Astrocyte (in vitro differentiated cells and primary cell): ENCODE measurements at regions not wholly inside any gene's neighbourhood (a gene's known extent, or its start where the extent isn't known, plus 50 kb on each side); places are given as distances from the start of the nearest gene placed in this dataset.

Source experiments
- DNase-seq: peaks from one replicate; pipeline ENCODE4 v3.0.0-alpha.2; 2010; ENCODE audit warnings: low read depth
- FAIRE-seq: peaks from 2 replicates; lab custom pipeline; 2011; peaks lifted over from hg19 to GRCh38; lab: Jason Lieb, UNC
- H2AFZ ChIP-seq: 2 replicates; pipeline ENCODE4 v1.6.0; 2012; ENCODE audit warnings: low read depth, low read length, inconsistent platforms
- H3K27ac ChIP-seq: 2 replicates; pipeline ENCODE4 v1.5.1; 2011; ENCODE audit warnings: low read depth, low read length, inconsistent platforms
- H3K27me3 ChIP-seq: 2 replicates; pipeline ENCODE4 v1.6.0; 2011; ENCODE audit warnings: low read length, inconsistent platforms; ENCODE audit not compliant: insufficient read depth
- H3K36me3 ChIP-seq: 2 replicates; pipeline ENCODE4 v1.5.1; 2011; ENCODE audit warnings: low read length, inconsistent platforms; ENCODE audit not compliant: insufficient read depth
- H3K4me1 ChIP-seq: 2 replicates; pipeline ENCODE4 v1.5.1; 2011; ENCODE audit warnings: low read length, inconsistent platforms; ENCODE audit not compliant: insufficient read depth
- H3K4me2 ChIP-seq: 2 replicates; pipeline ENCODE4 v1.6.0; 2012; ENCODE audit warnings: low read length, inconsistent platforms
- H3K4me3 ChIP-seq: 2 replicates; pipeline ENCODE4 v1.5.1; 2011; ENCODE audit warnings: low read depth, mild to moderate bottlenecking, low read length, inconsistent platforms; ENCODE audit not compliant: insufficient read depth
- H3K79me2 ChIP-seq: 2 replicates; pipeline ENCODE4 v1.6.0; 2012; ENCODE audit warnings: mild to moderate bottlenecking, low read length, inconsistent platforms; ENCODE audit not compliant: insufficient read depth
- H3K9ac ChIP-seq: 2 replicates; pipeline ENCODE4 v1.6.0; 2012; ENCODE audit warnings: mild to moderate bottlenecking, low read length, inconsistent platforms
- H3K9me3 ChIP-seq: 2 replicates; pipeline ENCODE4 v1.5.1; 2012; ENCODE audit warnings: low read depth, mild to moderate bottlenecking, low read length, inconsistent platforms; ENCODE audit not compliant: insufficient read depth
- H4K20me1 ChIP-seq: 2 replicates; pipeline ENCODE4 v1.6.0; 2012; ENCODE audit warnings: low read length, inconsistent platforms; ENCODE audit not compliant: insufficient read depth
- H3K27ac Mint-ChIP-seq: one replicate; pipeline ENCODE4 v1.8.0; 2021; ENCODE audit warnings: mild to moderate bottlenecking, mixed read lengths; ENCODE audit not compliant: unreplicated experiment
- H3K27me3 Mint-ChIP-seq: one replicate; pipeline ENCODE4 v1.8.0; 2021; ENCODE audit warnings: low read depth, mixed read lengths; ENCODE audit not compliant: unreplicated experiment
- H3K36me3 Mint-ChIP-seq: one replicate; pipeline ENCODE4 v1.8.0; 2021; ENCODE audit warnings: low read depth, mixed read lengths; ENCODE audit not compliant: unreplicated experiment
- H3K4me1 Mint-ChIP-seq: one replicate; pipeline ENCODE4 v1.8.0; 2021; ENCODE audit warnings: low read depth, mixed read lengths; ENCODE audit not compliant: unreplicated experiment
- H3K4me3 Mint-ChIP-seq: one replicate; pipeline ENCODE4 v1.8.0; 2021; ENCODE audit warnings: mild to moderate bottlenecking, moderate library complexity, mixed read lengths; ENCODE audit not compliant: unreplicated experiment
- H3K9me3 Mint-ChIP-seq: one replicate; pipeline ENCODE4 v1.8.0; 2021; ENCODE audit warnings: mild to moderate bottlenecking, mixed read lengths; ENCODE audit not compliant: unreplicated experiment
- CTCF ChIP-seq: IDR thresholded peaks from 2 replicates; pipeline ENCODE4 v1.5.1; 2011; ENCODE audit warnings: low read depth, mild to moderate bottlenecking, inconsistent platforms, low read length, moderate library complexity; ENCODE audit not compliant: insufficient read depth
- EZH2 ChIP-seq: IDR thresholded peaks from 2 replicates; pipeline ENCODE4 v1.6.1; 2012; ENCODE audit warnings: mild to moderate bottlenecking, low read length, inconsistent platforms; ENCODE audit not compliant: insufficient read depth

GRCh38 chr15:87461631-87462030 lies 794.9 kb downstream of the NTRK3 start:
- TF ChIP-seq CTCF, result no peak
- TF ChIP-seq EZH2, result no peak
- peaks cover 4% of the 10 kb centered on the region for H3K9me3 Mint-ChIP-seq
- no peak overlapping the region for H2AFZ ChIP-seq
- H3K27ac Mint-ChIP-seq, result no peak overlapping the region
- no peaks in the 10 kb centered on the region for H3K4me1 Mint-ChIP-seq
- H3K36me3 Mint-ChIP-seq, result no peaks in the 10 kb centered on the region
- H3K36me3 ChIP-seq, result no peaks in the 10 kb centered on the region
- H3K4me2 ChIP-seq, result no peak overlapping the region
- H3K4me3 Mint-ChIP-seq, result no peak overlapping the region
- H3K27me3 Mint-ChIP-seq, result no peaks in the 10 kb centered on the region
- H3K9me3 ChIP-seq, result no peaks in the 10 kb centered on the region
- H3K9ac ChIP-seq, result no peak overlapping the region
- H4K20me1 ChIP-seq, result no peaks in the 10 kb centered on the region
- H3K4me3 ChIP-seq, result no peak overlapping the region
- H3K4me1 ChIP-seq, result no peaks in the 10 kb centered on the region
- no peaks in the 10 kb centered on the region for H3K27me3 ChIP-seq
- FAIRE-seq (no peak), DNase-seq (no peak)
- H3K27ac ChIP-seq, result no peak overlapping the region
- H3K79me2 ChIP-seq, result no peaks in the 10 kb centered on the region

- Histone ChIP-seq H4K20me1 (no peaks in the 10 kb centered on the region), H2AFZ (no peak overlapping the region), H3K27me3 (no peaks in the 10 kb centered on the region), H3K9ac (no peak overlapping the region), H3K36me3 (no peaks in the 10 kb centered on the region), H3K4me1 (no peaks in the 10 kb centered on the region), H3K9me3 (no peaks in the 10 kb centered on the region), H3K4me3 (no peak overlapping the region), H3K27ac (no peak overlapping the region), H3K4me2 (no peak overlapping the region), H3K79me2 (no peaks in the 10 kb centered on the region)
- H3K36me3 Mint-ChIP-seq, result no peaks in the 10 kb centered on the region
- peaks cover 5% of the 10 kb centered on the region for H3K4me1 Mint-ChIP-seq
- H3K4me3 Mint-ChIP-seq, result no peak overlapping the region
- DNase-seq (no peak), FAIRE-seq (no peak)
- H3K27me3 Mint-ChIP-seq, result no peaks in the 10 kb centered on the region
- no peak overlapping the region for H3K27ac Mint-ChIP-seq
- H3K9me3 Mint-ChIP-seq, result no peaks in the 10 kb centered on the region
- TF ChIP-seq EZH2, result no peak
- no peak for TF ChIP-seq CTCF
These were observed 801.7 kb downstream of the NTRK3 start for GRCh38 chr15:87454860-87455259.

- Mint-ChIP-seq H3K4me1 (peaks cover 16% of the 10 kb centered on the region), H3K27ac (peak overlapping the region; percentile 59), H3K4me3 (no peak overlapping the region), H3K27me3 (no peaks in the 10 kb centered on the region), H3K9me3 (peaks cover 2% of the 10 kb centered on the region), H3K36me3 (no peaks in the 10 kb centered on the region)
- Histone ChIP-seq H3K4me1 (no peaks in the 10 kb centered on the region), H3K4me3 (no peak overlapping the region), H3K9me3 (no peaks in the 10 kb centered on the region), H3K4me2 (no peak overlapping the region), H4K20me1 (no peaks in the 10 kb centered on the region), H3K27me3 (no peaks in the 10 kb centered on the region), H2AFZ (no peak overlapping the region), H3K9ac (no peak overlapping the region), H3K27ac (no peak overlapping the region), H3K36me3 (no peaks in the 10 kb centered on the region), H3K79me2 (no peaks in the 10 kb centered on the region)
- no peak for DNase-seq
- FAIRE-seq, result no peak
- TF ChIP-seq EZH2, result no peak
- TF ChIP-seq CTCF, result no peak
These were observed 806.2 kb downstream of the NTRK3 start for GRCh38 chr15:87450314-87450713.
